ENCODE measurements at regions not wholly inside any gene's neighbourhood (a gene's known extent, or its start where the extent isn't known, plus 50 kb on each side); places are given as distances from the start of the nearest gene placed in this dataset.

DNA sequence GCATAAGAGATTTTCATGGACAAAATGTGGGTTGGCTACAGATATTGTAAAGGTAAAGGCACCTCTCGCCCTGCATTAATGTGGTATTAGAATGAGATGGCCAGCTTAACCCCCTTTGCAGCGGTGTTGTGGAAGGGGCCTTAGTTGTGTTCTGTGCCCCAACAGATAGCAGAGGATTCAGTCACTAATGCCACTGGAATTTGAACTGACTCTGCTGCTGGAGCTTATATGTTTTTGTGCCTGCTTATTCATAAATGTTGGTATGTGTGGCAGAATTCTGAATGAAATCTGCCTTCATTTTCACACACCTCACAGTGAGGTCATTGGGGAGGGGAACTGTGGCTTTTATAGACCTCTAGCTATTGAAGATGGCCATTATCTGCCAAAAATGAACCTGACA, 90.7 kb upstream of the ITGA6 start:
- TF ChIP-seq, protein P1, sequence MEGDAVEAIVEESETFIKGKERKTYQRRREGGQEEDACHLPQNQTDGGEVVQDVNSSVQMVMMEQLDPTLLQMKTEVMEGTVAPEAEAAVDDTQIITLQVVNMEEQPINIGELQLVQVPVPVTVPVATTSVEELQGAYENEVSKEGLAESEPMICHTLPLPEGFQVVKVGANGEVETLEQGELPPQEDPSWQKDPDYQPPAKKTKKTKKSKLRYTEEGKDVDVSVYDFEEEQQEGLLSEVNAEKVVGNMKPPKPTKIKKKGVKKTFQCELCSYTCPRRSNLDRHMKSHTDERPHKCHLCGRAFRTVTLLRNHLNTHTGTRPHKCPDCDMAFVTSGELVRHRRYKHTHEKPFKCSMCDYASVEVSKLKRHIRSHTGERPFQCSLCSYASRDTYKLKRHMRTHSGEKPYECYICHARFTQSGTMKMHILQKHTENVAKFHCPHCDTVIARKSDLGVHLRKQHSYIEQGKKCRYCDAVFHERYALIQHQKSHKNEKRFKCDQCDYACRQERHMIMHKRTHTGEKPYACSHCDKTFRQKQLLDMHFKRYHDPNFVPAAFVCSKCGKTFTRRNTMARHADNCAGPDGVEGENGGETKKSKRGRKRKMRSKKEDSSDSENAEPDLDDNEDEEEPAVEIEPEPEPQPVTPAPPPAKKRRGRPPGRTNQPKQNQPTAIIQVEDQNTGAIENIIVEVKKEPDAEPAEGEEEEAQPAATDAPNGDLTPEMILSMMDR (IDR thresholded peaks at IDR 0.05; ENCODE audit: low read length): no peak
- TF ChIP-seq EZH2 (IDR thresholded peaks at IDR 0.05; ENCODE audit: borderline replicate concordance, low read length): no peak

Measured in OCI-LY1 (cell line).